GM19238 (cell line): ENCODE measurements at regions not wholly inside any gene's neighbourhood (a gene's known extent, or its start where the extent isn't known, plus 50 kb on each side); places are given as distances from the start of the nearest gene placed in this dataset.

Experiments
- DNase-seq: peaks from one replicate; pipeline ENCODE4 v3.0.0; 2011; ENCODE audit warnings: low spot score; ENCODE audit not compliant: insufficient read length

DNA sequence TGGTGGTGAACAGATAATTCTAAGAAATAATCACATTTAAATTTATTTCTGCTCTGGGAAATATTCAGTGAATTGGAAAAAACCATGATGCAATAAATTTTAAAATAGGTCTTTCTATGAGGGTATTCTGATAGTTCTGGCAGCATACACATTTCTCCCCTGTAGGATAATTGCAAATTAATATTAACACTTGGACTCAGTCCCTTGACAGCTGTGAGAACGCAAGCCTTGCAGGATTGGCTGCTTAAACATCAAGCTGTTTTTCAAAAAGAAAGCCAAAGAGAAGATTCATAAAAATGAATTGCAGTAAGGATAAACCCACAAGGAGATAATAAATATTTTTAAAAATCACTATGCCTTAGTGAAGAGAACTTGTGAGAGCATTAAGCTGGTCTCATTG lies 180.0 kb downstream of the MTRR start:
- DNase-seq: no peak

DNA sequence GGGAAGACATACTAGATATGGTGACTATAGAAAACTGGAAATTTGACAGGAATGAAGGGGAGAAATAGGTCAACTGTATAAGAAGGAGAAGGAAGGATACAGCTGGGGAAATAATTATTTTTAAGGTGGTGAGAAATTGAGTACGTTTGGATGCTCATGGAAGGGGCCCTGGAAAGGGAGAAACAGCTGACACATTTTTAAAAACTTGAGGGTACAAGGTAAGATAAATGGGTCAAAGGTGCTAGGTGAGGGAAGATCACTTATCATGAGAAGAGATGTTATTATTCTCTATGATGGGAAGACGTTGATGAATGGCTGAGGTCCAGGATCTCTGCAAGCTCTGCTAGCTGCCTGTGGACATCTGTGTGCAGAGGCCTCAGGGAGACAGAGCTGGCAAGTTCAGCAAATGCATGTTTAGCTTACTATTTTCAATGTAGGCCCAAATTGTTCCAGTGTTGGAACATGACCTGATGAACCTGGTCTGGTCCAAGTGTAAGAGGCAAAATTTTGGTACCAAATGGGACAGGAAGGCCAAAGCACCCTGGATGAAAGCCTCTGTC lies 181.7 kb downstream of the MTRR start:
- no peak for DNase-seq

DNA sequence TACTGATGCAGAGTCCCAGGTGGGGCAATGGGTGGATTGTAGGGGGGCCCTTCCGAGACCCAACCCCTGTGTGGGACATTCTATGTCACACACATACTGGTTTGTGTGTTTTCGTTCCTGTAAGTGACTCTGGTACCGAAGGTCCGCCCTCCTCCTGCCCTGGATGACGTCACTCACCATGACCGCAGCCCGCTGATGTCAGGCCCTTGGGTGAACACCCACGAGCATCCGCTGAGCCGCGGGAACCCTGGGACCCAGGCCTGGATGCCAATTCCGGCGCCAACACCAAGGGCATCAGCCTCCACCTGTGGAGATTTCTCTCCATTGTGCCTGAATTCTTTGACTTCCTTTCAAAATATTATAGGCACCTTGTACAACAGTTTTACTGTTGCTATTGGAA lies 184.3 kb downstream of the MTRR start:
- no peak for DNase-seq

DNA sequence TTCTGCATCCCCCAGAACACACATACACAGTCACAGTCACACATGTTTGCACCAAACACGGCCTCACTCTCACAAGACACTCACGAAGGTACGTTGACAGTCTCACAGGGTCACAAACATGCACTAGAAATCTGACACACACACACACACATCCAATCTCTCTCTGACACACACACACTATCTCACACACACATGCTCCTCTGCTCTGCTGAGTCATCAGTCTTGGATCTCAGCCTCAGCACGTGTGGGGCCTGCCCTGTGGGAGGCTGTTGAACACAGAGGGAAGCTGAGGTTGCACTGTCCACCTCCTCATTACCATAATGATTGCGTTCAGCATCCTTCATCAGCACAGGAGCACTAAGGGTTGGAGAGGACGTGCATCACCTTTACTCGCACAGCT lies 188.8 kb downstream of the MTRR start:
- DNase-seq: no peak

DNA sequence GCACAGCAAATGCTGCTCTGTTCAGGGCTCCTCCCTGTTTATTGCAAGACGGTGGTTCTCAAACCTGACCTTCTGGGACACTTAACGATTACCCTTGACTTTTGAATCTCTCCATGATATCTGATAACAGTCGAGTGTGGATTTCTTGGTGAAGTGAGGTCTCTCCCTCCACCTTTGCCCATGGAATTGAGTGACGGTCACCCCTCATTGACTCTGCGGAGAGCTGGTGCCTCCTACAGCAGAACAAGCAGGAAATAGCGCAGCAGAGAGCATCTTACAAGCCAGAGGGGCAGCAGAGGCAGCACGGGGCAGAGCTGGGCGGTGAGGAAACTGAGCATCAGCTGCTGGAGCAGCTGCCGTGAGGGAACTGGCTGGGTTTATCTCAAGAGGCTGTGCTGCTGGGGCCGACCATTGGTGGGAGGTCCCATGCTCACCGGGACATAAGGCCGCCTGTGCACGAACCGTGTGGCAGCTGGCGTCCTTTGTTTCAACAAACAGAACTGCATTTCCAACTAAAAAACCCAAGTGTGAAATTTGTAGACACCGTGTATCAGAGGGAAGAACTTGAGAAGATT lies 189.8 kb downstream of the MTRR start:
- DNase-seq: no peak

DNA sequence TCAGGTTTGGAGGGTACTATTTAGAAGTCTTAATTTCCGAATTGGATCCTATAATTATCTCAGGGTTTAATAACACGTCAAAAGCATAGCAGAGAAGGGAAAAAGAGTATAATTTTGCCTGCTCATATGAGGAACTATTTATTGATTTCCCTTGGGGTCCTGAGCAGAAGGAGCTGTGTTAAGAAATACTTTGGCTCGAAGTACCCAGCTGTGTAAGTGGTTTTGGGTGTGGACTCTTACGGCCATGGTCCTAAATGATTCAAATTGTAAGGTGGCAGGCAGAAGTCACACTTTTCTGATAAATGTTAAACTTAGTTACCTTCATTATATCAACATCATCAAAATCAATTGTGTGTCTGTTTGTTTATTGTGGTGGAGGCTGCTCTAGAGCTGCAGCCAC lies 190.4 kb downstream of the MTRR start:
- DNase-seq: no peak

DNA sequence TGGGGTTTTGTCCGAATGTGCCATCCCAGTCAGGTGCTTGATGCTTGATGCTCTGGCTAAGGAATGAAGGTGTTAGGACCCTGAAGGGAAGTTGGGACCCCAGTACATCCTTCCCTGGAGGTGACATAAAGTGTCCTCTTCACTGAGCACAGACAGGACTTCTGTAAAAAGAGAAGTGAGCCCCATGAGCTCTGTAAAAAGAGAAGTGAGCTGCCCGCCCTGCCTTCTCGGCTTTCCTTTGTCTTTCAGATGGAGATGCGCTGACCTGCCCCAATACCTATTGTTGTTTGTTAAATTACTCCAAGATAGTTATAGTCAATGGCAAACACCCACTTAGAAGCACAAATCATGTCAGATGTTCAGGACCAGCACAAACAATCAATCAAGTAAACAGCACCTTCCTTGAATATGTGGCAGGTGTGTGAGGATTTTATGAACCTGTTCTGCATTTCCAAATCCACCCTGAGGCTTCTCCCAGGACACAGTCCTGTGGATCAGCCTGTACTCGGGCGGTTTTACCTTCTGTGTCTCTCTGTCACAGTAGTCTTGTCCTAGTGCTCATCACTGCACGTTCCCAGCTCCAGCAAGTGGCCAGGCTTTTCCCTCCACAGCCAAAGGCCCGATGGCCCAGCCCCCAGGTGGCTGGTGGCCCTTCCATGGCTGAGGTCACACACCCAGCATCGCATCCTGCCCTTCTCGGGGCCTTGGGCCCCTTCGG lies 191.4 kb downstream of the MTRR start:
- no peak for DNase-seq

DNA sequence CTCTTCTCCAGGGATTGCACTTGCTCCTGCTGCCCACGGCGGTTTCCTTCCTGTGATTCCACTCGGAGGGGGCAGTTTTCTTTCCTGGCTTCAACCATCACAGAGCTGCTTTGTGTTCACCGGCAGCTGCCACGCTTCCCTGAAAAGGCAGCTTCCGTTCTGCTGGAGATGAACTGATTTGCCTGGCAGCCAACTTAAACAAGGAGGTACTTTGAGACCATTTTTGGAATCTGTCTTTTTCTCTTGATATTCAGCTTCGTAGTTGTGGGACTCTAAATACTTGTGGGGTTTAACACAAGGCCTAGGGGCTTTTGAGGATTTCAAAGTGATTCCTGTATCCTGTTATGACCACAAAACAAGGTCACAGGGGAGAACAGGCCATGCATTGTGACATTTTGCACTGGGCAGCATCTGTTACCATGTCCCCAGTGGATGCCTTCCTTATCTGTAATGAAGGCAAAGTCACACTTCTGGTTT lies 192.0 kb downstream of the MTRR start:
- no peak for DNase-seq

DNA sequence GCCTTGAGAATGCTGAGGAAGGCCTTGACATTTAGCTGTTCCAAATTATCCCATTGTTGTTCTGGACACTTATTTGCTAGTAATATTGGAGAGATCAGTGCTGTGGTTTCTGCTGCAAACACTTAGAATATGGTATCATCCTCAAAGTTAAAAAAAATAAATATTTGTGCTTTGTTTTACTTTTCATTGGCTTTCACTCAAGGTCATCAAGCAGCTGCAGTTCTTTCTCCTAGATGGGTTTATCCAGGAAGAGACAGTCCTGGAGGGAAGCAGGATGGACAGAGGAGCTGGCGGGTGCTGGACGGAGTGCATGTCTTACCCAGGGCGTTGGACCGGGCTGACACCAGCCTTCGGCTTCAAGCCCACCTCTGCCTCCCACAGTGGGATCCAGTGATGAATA lies 193.6 kb downstream of the MTRR start:
- no peak for DNase-seq

DNA sequence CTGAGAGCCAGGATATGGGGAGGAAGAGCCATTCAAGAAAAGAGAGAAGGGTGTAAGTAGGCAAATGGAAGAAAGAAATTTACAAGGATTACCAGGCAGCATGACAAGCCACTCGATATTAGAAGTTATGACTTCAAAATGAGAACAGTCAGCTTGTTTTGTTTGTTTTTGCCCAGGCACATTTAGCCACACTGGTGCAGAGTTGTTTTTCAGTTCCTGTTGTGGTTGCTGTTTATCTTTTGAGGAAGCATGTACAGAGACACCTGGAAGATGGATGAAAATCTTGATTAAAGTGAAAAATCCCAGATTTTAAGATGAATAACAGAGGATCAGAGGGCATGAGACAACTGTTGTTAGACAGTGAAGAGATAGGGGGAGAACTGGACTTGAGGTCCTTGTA lies 199.1 kb downstream of the MTRR start:
- no peak for DNase-seq

DNA sequence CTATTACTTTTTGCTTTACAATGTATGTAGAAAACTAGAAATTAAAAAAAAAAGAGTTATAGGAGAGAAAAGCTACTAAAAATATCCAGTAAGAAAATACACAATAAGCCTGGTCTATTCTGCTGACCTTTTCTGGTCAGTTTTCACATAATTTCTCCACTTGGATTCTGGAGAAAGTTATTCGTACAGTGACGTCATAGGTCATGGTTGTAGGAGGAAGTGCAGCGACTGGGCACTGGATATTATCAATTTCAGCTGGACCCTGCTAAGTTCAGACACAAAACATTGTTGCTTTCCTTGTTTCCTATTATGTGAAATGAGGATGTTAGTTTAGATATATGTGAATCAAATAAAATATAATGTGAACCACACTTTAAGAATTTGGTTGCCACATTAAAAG lies 201.2 kb downstream of the MTRR start:
- no peak for DNase-seq

DNA sequence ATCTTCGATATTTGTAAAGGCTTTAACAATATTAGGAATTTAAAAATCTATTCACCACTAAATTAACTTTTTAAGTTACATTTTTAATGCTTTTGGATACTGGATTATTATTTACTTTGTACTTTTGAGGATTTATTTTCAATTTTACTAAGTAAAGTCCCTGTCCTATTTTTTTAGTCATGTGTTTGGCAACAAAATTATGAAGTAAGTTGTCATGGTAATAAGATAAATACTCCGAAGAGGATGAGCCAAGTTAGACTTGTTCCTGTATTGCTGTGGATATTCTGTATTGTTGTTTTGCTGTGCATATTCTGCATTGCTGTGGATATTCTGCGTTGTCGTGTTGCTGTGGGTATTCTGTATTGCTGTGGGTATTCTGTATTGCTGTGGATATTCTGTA lies 210.1 kb downstream of the MTRR start:
- no peak for DNase-seq

DNA sequence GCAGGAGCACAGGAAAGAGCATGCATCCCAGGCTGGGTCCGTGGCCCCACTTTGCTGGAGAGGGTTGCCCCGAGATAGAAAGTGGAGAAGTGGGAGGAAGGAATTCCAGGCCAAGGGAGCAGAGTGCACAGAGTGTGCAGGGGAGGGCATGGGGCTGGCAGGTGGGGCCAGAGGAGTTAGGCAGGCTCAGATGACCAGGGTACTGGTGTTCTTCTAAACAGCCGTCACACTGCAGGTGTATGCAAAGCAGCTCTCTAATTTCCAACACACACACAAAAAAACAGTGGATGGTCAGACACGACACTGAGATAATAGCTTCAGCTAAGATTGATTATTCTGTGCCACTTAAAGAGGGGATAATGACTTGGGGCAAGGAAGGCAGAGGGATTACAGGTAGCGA lies 212.2 kb downstream of the MTRR start:
- DNase-seq: no peak

DNA sequence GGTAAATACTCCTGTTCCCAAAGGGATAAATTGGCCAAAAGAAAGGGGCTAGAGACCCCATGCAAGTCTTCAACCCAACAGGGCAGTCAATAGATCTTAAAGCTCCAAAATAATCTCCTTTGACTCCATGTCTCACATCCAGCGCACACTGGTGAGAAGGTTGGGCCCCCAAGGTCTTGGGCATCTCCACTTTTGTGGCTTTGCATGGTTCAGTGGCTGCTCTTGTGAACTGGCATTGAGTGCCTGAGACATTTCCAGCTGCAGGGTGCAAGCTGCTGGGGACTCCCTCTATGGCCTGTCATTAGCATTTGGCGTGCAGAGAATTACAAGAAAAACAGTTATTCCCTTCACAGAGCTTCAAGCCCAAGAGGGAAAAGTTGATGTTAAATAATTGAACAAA lies 224.7 kb downstream of the MTRR start:
- DNase-seq: no peak

DNA sequence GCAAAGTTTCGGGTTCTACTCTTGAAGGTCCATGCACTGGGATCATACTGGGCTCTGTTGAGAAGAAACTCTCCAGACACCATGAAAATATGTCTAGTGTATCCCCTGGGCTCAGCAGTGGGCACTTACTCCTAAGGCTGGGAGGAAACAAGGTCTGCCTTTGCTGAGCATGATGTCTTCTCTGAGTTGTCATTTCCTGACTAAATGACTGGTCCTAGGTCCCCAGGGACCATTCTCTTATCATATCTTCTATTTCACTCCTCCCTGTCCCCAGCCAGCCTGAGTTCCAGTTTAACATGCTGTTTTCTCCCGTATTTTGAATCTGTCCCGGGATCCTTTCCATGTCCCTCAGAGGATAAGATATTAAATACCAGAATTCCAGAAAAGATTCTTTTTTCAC lies 225.4 kb downstream of the MTRR start:
- no peak for DNase-seq

DNA sequence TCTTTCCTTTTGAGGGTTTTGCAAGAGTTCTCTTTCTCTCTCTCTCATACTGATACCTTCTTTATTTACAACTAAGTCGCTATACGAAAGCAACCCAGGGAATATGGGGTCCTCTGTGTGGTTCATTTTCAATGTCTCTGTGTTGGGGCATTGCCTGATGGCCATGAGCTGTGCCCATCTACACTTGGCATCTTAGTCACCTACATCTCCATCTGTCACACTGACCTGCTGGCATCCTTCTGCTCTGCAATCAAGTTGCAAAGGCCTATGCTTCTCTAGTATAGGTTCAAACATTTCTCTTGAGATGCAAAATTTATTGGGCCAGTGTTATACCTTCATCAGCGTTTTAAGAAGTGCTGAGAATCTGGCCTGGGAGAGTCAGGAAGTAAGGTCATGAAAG lies 228.2 kb downstream of the MTRR start:
- DNase-seq: no peak

DNA sequence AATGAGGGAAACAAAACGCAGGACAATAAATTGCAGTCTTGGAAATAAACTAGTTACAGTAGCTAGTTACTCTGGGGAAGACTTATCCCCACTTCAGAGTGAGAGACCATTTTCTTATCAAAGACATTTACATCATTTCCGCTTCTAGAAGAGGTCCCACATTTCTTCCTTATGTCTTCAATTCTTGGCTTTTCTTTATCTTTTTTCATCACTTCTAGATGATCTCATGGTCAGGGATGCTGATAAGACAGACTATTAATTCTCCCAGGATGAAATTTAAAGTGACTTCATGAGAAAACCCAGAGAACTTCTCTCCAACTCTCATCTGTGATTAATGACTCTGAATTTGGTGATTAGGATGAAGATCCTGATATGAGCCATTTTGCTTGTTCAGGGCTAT lies 229.1 kb downstream of the MTRR start:
- DNase-seq: no peak

DNA sequence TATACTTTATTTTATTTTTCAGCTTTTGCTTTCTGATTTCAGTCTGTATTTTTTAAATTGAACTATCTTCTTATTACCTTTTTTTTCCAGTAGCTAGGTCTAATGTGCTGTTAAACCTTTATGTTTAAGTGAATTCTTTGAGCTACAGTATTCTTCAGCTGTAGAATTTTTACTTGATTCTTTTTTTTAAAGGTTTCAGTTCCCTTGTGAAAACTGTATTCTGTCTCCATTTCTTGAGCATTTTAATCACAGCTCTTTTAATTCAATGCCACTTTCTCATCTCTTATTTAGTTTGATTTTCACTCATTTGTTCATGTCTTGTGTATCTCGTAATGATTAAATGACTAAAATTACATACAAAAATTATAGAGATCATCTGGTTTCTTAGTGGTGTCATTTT lies 233.8 kb downstream of the MTRR start:
- DNase-seq: no peak

DNA sequence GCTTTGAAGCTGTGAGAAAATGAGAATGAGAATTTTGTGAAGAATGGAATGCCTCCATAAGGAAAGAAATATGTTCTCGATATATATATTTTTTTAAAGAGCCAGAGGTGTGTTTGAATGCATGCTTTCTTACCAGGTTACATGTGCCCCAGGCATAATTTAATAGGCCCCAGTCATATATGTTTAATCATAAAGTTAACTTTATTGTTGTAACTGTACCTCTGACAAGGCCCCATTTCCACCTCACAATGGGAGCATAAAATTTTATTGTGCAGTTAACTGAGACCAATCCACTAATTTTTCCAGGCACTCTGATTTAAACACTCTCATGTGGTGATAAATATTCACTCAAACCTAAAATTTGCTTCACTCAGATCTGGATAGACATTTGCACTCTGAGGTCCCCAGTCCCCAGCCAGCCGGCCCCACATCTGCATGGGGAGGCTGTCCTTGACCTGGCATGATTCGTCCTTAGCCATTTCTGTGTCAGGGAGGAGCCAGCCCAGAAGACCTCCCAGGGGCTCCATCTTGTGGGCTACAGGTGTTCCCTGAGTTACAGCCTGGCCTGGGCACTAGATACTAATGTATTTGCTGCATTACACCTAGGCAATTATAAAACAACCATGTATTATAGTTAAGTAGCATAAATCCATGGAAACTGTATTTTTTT lies 245.8 kb downstream of the MTRR start:
- DNase-seq: no peak

DNA sequence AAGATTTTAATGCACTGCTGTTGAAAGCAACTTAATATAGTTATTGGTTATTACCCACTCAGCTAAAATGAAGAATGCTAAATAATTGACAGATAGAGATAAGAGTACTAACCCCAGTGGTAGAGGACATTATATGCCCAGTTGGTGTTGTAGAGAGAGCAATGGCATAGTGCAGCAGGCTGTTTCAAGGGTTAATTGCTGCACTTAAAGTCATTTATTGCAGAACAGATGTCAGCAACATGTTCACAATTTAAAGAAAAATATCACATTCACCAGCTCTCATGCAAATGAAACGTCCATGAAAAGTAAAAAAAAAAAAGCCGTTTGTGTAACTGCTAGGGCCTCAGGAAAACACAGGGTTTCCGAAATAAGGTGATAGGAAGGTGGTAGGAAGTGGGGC lies 254.6 kb downstream of the MTRR start:
- no peak for DNase-seq

DNA sequence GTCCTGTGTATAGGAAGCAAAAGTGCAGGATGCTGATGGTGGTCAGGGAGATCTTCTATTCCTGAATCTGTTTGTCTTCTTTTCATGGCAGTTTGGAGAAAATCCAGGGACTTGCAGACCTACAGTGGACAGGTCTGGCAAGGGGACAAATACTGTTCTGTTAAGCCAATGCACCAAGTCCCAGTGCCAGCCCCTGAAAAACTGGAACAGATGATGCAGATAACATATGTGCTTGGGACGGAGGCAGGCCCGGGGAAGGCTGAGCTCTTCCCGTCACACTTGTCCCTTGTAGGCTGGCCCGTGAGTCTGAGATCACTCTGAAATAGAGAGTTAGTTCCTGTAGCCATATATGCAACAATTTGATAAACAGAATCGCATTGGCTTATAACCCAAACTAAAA lies 265.7 kb downstream of the MTRR start:
- DNase-seq: no peak

DNA sequence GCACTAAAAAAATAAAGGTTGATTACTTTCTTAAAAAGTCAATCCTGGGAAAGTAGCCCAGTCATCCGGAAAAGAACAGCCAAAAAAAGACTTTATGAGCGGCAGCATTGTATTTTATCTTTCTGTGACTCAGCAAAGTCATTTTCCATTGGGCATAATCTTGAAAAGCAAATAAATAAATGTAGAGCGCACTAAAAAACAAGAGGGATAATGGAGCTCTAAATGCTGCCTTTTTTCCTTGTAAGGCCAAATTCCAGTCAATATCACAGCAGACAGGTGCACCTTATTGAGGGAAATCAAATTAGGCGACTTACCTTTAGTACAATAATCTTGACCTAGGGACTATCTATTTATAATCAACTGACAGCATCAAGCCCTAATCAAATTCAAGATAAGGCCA lies 266.8 kb downstream of the MTRR start:
- DNase-seq: no peak

DNA sequence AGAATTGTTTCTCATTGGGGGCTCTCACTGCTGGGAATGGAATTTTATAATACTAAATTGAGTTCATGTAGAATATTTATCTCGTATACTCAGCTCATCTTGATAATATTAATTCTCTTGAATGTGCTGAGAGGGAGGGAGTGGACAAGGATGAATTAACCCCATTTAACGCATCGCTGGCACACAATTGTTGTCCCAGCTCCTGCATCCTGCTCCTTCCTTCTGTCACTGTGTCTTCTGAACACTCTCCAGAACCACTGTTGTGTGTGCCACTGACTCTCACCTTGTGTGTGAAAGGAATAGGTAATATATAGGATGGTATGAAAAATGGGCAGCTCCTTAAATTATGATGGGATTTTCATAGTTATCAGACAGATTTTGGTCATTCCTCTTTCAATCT lies 267.3 kb downstream of the MTRR start:
- DNase-seq: no peak
